HG02623 (cell line): ENCODE measurements at regions not wholly inside any gene's neighbourhood (a gene's known extent, or its start where the extent isn't known, plus 50 kb on each side); places are given as distances from the start of the nearest gene placed in this dataset.

Experiments
- ATAC-seq: cut with Tn5 transposase; IDR thresholded peaks from one replicate; pipeline ENCODE4 v1.9.1; 2021; ENCODE audit warnings: moderate library complexity; ENCODE audit not compliant: unreplicated experiment

GRCh38 chr1:87508247-87508787, 179.6 kb downstream of the LMO4 start:
- no peak for ATAC-seq

GRCh38 chr1:87510540-87510939, 181.9 kb downstream of the LMO4 start:
- ATAC-seq: no peak

GRCh38 chr1:87511449-87511848, 182.8 kb downstream of the LMO4 start:
- no peak for ATAC-seq

GRCh38 chr1:87512431-87512830, 183.8 kb downstream of the LMO4 start:
- no peak for ATAC-seq

GRCh38 chr1:87513255-87513654, 184.6 kb downstream of the LMO4 start:
- ATAC-seq: no peak

GRCh38 chr1:87513966-87514660, 185.4 kb downstream of the LMO4 start:
- ATAC-seq: no peak

- no peak for ATAC-seq
These were observed 187.1 kb downstream of the LMO4 start for GRCh38 chr1:87515781-87516180.

GRCh38 chr1:87518794-87519193, 190.1 kb downstream of the LMO4 start:
- no peak for ATAC-seq

GRCh38 chr1:87521452-87521851, 192.8 kb downstream of the LMO4 start:
- ATAC-seq: no peak

- ATAC-seq: no peak
These were observed 194.8 kb downstream of the LMO4 start for GRCh38 chr1:87523466-87523865.

- no peak for ATAC-seq
These were observed 195.5 kb downstream of the LMO4 start for GRCh38 chr1:87524021-87524754.

- ATAC-seq: no peak
These were observed 200.3 kb downstream of the LMO4 start for GRCh38 chr1:87528754-87529517.

GRCh38 chr1:87530042-87530807, 201.5 kb downstream of the LMO4 start:
- ATAC-seq: no peak

- ATAC-seq: no peak
These were observed 206.9 kb downstream of the LMO4 start for GRCh38 chr1:87535551-87535950.

- no peak for ATAC-seq
These were observed 210.5 kb downstream of the LMO4 start for GRCh38 chr1:87539147-87539546.

GRCh38 chr1:87542697-87543096, 214.0 kb downstream of the LMO4 start:
- ATAC-seq: no peak

GRCh38 chr1:87549738-87550137, 221.1 kb downstream of the LMO4 start:
- no peak for ATAC-seq

GRCh38 chr1:87553511-87553910, 224.8 kb downstream of the LMO4 start:
- ATAC-seq: no peak

- ATAC-seq: no peak
These were observed 226.7 kb downstream of the LMO4 start for GRCh38 chr1:87555366-87555765.

GRCh38 chr1:87556326-87556725, 227.6 kb downstream of the LMO4 start:
- no peak for ATAC-seq

- no peak for ATAC-seq
These were observed 230.2 kb downstream of the LMO4 start for GRCh38 chr1:87558921-87559320.
